ENCODE measurements at regions not wholly inside any gene's neighbourhood (a gene's known extent, or its start where the extent isn't known, plus 50 kb on each side); places are given as distances from the start of the nearest gene placed in this dataset.

GRCh38 chr5:146940295-146940694 is 61.7 kb upstream of the PPP2R2B start:
- DNase-seq (ENCODE audit: low read depth in 2 of 2, low spot score in 1 of 2): no peak

GRCh38 chr5:146944019-146944418 is 65.5 kb upstream of the PPP2R2B start:
- DNase-seq (ENCODE audit: low read depth in 2 of 2, low spot score in 1 of 2): no peak

- DNase-seq (ENCODE audit: low read depth in 2 of 2, low spot score in 1 of 2): no peak
These were observed 66.4 kb upstream of the PPP2R2B start for GRCh38 chr5:146944764-146945616.

GRCh38 chr5:146945617-146946084 is 67.1 kb upstream of the PPP2R2B start:
- DNase-seq (ENCODE audit: low read depth in 2 of 2, low spot score in 1 of 2): no peak

- no peak for DNase-seq (ENCODE audit: low read depth in 2 of 2, low spot score in 1 of 2)
These were observed 68.8 kb upstream of the PPP2R2B start for GRCh38 chr5:146947181-146947941.

GRCh38 chr5:146948666-146949065 is 70.1 kb upstream of the PPP2R2B start:
- no peak for DNase-seq (ENCODE audit: low read depth in 2 of 2, low spot score in 1 of 2)

- DNase-seq (ENCODE audit: low read depth in 2 of 2, low spot score in 1 of 2): no peak
These were observed 73.6 kb upstream of the PPP2R2B start for GRCh38 chr5:146952168-146952567.

GRCh38 chr5:146956217-146956616 is 77.7 kb upstream of the PPP2R2B start:
- no peak for DNase-seq (ENCODE audit: low read depth in 2 of 2, low spot score in 1 of 2)

GRCh38 chr5:146959360-146959759 is 80.8 kb upstream of the PPP2R2B start:
- no peak for DNase-seq (ENCODE audit: low read depth in 2 of 2, low spot score in 1 of 2)

- no peak for DNase-seq (ENCODE audit: low read depth in 2 of 2, low spot score in 1 of 2)
These were observed 84.3 kb upstream of the PPP2R2B start for GRCh38 chr5:146962801-146963355.

GRCh38 chr5:146965761-146966659 is 87.5 kb upstream of the PPP2R2B start:
- peak in 1 of 2 donors; percentile 1 for DNase-seq (ENCODE audit: low read depth in 2 of 2, low spot score in 1 of 2)

- DNase-seq (ENCODE audit: low read depth in 2 of 2, low spot score in 1 of 2): no peak
These were observed 89.1 kb upstream of the PPP2R2B start for GRCh38 chr5:146967646-146968045.

- no peak for DNase-seq (ENCODE audit: low read depth in 2 of 2, low spot score in 1 of 2)
These were observed 92.8 kb upstream of the PPP2R2B start for GRCh38 chr5:146971401-146971800.

GRCh38 chr5:146986469-146986868 is 107.9 kb upstream of the PPP2R2B start:
- DNase-seq (ENCODE audit: low read depth in 2 of 2, low spot score in 1 of 2): no peak

GRCh38 chr5:146993876-146994530 is 115.4 kb upstream of the PPP2R2B start:
- DNase-seq (ENCODE audit: low read depth in 2 of 2, low spot score in 1 of 2): no peak

GRCh38 chr5:146995878-146996277 is 117.3 kb upstream of the PPP2R2B start:
- DNase-seq (ENCODE audit: low read depth in 2 of 2, low spot score in 1 of 2): no peak

GRCh38 chr5:147015405-147015804 is 136.8 kb upstream of the PPP2R2B start:
- DNase-seq (ENCODE audit: low read depth in 2 of 2, low spot score in 1 of 2): no peak

GRCh38 chr5:147017191-147017590 is 138.6 kb upstream of the PPP2R2B start:
- DNase-seq (ENCODE audit: low read depth in 2 of 2, low spot score in 1 of 2): no peak

- DNase-seq (ENCODE audit: low read depth in 2 of 2, low spot score in 1 of 2): no peak
These were observed 139.1 kb upstream of the PPP2R2B start for GRCh38 chr5:147017621-147018020.

GRCh38 chr5:147018812-147019211 is 140.3 kb upstream of the PPP2R2B start:
- DNase-seq (ENCODE audit: low read depth in 2 of 2, low spot score in 1 of 2): no peak

Data from stimulated activated CD8-positive, alpha-beta memory T cell treated with anti-CD3 and anti-CD28 coated beads, Interleukin-4, amount 100 ng/mL, for 1 hour (primary cell).